Umbilical cord (tissue), 1 donor: ENCODE measurements at regions not wholly inside any gene's neighbourhood (a gene's known extent, or its start where the extent isn't known, plus 50 kb on each side); places are given as distances from the start of the nearest gene placed in this dataset.

Experiments used
- DNase-seq: peaks from one replicate; pipeline ENCODE4 v3.0.0-alpha.2; 2015; ENCODE audit warnings: low spot score

GRCh38 chr17:56096026-56096810, 57.1 kb upstream of the ANKFN1 start:
- no peak for DNase-seq

- no peak for DNase-seq
Measured at GRCh38 chr17:56098746-56099145, 54.5 kb upstream of the ANKFN1 start.

GRCh38 chr17:56099649-56100048, 53.6 kb upstream of the ANKFN1 start:
- no peak for DNase-seq
